CD1c-positive myeloid dendritic cell (primary cell): ENCODE measurements at regions not wholly inside any gene's neighbourhood (a gene's known extent, or its start where the extent isn't known, plus 50 kb on each side); places are given as distances from the start of the nearest gene placed in this dataset.
"Not testable (repeated sequence)": the region's sequence is repeated elsewhere in the genome, so short reads cannot be mapped to it uniquely, and the experiment has no call there.

Experiments used
- DNase-seq: peaks from one replicate; pipeline ENCODE4 v3.0.0-alpha.2; 2016; ENCODE audit errors: extremely low spot score

DNA sequence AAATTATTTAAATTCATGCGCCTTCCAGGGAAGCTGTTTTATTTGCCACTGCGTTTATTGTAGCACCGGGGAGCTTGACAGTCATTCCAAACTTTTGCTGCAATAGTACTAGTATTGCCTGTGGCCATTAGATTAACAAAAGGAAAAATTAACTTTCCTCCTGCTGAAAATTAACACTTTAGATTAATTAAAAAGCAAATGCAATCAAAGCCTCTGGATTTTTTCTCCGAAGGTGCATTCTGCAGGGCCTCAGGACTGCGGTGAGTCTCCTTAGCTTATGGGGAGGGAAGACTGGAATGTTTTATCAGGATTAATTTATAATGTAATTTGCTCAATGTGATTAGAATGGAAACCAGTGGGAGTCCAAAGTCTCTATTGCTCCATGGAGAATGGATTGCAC lies 456.4 kb upstream of the CFAP20DC start:
- DNase-seq, result no peak

DNA sequence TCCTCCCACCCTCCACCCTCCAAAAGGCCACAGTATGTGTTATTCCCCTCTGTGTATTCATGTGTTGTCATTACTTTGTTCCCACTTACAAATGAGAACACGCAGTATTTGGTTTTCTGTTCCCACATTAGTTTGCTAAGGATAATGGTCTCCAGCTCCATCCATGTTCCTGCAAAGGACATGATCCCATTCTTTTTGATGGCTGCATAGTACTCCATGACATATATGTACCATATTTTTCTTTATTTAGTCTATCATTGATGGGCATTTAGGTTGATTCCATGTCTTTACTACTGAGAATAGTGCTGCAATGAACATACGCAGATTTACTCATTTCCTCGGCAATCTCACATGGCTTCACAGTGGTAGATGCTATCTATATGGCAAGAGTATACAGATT lies 453.6 kb upstream of the CFAP20DC start:
- DNase-seq, result no peak

DNA sequence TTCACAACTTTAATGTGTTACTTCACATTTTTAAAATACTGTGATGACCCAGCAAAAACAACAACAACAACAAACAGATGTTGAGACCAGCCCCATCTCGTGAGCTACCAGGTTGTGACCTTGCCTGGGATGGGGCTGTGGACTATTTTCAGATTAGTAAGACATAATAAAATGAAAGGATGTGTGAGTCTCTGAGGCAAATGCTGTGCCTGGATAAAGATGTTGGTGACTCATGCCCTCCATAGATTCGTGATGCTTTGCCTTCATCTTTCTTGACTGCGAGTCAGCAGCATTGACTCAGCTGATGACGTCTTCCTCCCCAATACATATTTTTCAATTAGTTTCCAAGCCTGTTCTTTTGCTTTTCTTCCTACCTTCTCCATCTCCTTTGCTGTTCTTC lies 453.0 kb upstream of the CFAP20DC start:
- DNase-seq, result no peak

DNA sequence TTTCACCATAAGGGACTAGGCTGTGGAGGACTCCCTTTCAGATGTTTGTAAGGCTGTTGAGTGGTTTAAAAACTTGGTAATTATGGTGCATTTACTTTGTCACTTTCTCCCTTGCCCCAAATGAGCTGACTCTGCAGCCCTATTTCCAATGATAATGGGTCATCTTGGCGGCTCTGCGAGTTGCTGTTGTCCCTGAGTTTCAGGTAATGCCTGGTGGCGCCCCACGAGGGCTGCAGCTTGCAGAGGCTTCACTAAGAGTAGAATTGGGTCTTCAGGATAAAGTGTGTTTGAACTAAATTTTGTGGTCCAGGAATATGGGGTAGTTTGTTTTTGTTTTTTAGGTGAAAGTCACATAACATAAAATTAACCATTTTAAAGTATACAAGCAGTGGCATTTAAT lies 450.1 kb upstream of the CFAP20DC start:
- no peak for DNase-seq

DNA sequence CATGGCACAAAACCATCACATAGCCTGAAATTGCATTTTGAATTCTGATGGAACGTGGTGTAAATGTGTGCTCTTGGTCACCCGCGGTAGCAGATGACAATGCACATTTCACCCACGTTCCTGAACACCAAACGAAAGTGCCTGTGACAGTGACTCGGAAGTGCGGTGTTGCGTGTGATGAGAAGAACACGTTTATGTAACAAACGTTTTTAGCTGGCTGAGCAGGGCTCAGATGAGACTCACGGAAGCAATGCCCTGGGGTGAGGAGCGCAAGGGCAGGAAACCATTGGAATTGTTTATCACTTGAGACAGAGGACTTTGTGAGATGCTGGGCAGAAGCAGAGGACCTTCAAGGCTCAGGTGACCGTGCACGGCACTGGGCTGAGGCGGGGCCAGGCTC lies 449.2 kb upstream of the CFAP20DC start:
- DNase-seq, result no peak

DNA sequence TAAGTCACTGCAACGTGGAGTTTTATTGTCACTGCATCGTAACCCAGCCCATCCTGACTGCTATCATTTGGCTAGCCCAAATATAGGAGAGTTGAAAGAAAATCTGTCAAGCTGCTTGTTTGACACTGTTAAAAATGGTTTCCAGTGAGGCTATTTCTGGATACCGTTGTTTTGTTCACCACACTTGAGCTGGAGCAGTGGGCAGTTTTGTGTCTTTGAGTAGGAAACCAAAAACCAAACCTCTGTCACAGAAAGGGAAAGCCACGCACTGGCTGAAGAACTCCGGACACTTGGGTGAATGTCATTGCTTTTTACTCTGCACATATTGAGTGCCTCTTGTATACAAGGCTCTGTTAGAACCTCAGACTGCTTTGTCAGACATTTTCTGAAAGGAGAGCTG lies 446.4 kb upstream of the CFAP20DC start:
- DNase-seq, result no peak

DNA sequence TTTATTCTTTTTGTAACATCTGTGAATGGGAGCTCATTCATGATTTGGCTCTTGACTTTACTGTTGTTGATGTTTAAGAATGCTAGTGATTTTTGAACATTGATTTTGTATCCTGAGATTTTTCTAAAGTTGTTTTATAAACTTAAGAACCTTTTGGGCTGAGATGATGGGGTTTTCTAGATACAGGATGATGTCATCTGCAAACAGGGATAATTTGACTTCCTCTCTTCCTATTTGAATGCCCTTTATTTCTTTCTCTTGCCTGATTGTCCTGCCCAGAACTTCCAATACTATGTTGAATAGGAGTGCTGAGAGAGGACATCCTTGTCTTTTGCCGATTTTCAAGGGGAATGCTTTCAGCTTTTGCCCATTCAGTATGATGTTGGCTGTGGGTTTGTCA lies 445.1 kb upstream of the CFAP20DC start:
- not testable (repeated sequence) for DNase-seq

DNA sequence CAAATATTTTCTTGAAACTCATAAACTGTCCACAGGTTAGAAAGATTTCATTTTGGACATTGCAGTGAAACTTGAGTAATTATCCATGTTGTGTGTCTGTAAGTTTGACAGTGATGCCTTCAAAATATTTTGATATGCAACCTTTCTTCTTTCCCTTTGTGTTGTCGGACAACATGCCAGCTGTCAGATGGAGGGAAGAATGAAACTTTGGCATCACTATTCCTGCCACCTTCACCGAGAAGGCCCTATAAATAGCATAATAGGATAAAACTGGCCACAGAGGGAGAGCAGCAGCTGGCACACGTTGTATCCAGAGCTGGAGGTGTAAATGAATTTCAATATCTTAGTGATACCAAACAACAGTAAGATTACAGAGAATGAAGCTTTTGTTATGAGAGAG lies 436.7 kb upstream of the CFAP20DC start:
- no peak for DNase-seq

DNA sequence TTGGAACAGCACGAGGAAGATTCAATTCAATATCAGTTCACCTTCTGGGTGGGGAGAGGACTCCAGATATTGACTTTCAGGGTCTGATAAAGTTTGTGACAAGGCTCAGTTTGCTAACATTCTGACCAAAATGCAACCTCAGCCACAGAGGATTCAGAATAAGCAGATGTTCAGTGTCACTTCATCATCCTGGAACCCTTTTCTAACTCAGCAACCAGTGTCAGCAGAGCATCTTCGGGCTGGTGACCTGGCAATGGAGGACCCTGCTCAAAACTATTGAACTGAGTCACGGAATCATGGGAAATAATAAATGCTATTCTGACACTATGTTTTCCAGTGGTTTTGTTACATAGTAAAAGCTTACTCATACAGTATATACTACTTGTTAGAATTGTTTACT lies 433.4 kb upstream of the CFAP20DC start:
- DNase-seq, result no peak

DNA sequence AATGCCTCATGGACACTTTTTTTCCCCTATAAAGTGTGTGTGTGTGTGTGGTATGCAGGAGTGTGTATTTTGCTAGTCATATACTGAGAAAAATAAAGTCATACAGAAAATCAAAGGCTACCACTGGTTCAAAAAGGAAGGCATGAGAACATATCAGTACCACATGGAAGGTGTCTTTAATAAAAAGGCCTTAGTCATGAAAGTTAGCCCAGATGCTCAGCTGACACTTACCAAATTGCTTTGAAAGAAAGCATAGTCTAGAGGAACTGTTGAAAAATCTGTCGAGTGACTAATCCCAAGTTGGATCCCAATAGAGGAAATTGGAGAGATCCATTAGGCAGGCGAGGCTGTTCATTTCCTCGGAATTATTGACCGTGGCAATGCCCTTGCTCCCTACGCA lies 432.9 kb upstream of the CFAP20DC start:
- no peak for DNase-seq

DNA sequence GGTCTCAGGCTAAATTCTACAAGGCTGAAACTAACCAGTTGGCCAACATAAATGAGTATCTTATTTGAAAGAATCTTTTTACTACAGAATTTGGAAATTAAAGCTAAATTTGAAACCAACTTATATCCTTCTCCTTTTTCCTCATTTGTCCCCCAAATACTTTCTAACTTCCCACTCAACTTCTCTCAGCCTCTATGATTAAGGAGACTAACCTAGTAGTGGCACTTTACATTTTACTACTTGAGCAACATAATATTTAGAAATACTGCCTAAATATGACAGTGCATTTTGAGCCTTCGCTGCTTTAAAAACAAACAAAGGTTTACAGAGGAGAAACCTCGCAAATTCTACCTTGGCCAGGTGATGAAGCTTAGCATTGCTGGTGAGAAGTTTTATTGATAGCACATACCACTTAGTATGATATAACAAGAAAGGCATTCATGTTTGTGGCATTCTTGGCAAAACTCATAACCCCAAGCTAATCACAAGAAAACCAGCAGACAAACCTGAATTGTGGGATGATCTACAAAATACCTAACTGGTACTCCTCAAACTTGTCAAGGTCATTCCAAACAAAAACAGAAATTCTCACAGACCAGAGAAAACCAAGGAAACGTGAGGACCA lies 432.1 kb upstream of the CFAP20DC start:
- no peak for DNase-seq

DNA sequence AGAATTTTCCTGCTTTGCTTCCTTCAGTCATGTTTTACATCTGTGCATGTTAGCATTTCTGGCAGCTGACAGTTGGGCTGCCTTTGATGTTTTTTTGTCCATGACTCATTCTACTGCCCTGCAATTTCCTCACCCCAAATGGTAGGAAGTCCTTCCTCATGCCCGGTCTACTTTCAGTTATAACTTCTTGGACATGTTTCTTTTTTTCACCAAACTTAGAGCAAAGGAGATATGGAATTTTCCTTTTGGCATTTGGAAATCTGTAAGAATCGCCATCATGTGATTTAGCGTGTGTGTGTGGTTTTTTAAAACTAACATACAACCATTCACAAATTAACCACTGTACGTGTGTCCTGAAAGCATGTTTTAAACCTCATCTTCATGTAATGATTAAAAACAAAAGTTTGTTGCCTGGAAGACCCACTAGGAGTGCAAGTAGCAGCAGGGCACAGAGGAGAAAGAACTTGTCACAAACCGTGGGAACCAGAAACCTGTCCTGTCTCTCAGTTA lies 430.7 kb upstream of the CFAP20DC start:
- peak; percentile 18 for DNase-seq

DNA sequence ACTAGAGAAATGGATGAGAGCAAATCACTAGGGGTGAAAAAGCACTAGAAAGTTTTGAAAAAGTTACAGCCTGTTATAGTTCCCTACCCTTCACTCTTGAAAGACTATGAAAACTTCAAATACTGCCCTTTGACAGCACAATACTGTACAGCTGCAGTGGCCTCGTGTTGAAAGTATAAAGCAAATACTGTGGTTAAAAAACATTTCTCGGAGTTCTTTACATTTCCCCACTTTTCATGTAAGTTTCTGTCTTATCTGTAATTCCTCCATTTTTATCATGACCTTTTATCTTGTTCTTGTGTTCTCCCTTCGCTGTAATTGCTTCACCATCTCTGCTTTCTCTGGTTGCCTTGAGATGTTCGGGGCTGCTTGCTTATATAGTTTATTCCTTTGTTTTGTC lies 423.8 kb upstream of the CFAP20DC start:
- no peak for DNase-seq

DNA sequence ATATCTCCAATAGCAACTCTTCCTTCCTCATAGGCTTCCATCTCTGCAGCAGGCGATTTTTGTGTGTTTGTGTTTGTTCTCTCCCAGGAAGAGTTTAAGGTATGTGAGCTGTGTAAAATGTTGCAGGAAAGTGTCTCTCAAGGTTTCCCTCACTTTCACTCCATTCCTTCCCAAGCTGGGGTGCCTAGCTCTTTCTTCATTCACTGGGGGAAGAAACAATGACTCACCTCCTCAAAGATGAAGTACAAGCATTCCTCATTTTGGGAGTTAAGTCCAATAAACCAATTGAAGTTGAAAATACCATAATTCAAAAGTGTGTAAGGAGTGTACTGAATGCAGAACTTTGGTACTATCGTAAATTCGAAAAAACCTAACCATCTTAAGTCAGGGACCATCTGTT lies 422.7 kb upstream of the CFAP20DC start:
- no peak for DNase-seq

DNA sequence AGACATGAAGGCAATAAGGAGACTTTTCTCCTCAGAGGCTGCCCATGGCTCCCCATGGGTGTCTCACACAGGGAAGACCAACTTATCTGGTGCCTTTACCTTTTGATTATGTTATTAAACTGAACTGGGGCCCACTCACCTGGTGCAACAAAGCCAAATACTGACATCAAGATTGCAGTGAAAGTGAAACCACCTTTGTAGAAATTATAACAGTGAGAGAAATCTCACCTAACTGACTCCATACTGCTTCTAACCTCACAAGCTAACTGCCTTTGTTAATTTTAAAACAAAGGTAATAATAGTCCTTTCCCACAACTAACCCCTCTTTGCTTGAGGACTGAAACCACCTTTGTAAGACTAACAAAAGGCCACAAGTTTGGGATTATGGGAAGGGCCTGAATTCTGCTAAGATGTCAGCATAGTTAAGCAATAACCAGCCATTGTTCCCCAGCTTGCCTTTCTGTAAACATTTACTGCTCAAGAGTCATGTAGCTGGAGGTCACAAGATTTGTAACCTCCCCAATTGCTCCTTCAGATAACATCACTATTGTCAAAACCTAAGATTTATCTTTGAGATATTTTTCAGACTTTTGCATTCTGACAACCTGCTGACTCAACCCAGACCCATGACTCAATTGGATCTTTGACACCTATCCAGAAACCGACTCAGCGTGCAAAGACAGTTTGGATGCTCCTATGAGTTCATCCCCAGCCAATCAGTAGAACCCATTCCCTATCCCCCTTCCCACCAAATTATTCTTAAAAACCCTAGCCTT lies 420.3 kb upstream of the CFAP20DC start:
- DNase-seq, result no peak

DNA sequence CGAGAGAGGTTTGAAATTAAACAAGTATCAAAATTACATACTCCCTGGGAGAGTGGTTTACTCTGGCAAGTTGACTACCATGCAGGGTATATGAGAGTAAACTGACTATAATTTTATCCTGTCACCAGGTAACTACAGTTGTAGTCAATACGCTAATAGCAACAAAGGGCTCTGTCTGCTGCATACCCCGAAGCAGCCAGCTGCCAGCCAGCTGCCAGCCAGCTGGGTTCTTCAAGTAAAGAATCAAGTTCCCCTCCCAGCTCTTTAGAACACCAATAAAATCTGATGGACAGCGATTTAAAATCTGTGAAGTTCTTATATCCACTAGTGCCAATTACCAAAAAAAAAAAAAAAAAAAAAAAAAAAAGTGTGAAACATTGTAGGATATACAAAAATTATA lies 417.7 kb upstream of the CFAP20DC start:
- DNase-seq, result no peak

DNA sequence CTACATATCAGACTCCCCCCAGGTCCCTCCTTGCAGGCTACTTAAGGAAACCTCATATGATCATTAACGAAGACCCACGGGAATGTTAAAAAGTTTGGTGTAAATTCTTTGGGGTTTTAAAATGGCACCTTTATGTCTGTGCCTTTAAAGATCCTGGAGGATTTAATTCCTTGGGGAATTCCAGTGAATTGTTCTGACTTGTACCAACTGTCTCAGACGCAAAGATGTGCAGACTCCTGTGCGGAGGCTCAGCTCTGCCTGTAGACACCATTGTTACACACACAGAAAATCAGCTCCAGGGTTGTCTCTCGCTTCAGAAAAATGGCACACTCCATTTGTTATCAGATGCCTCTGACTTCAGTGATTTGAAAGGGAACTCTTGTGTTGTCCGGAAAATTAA lies 414.4 kb upstream of the CFAP20DC start:
- DNase-seq, result no peak

DNA sequence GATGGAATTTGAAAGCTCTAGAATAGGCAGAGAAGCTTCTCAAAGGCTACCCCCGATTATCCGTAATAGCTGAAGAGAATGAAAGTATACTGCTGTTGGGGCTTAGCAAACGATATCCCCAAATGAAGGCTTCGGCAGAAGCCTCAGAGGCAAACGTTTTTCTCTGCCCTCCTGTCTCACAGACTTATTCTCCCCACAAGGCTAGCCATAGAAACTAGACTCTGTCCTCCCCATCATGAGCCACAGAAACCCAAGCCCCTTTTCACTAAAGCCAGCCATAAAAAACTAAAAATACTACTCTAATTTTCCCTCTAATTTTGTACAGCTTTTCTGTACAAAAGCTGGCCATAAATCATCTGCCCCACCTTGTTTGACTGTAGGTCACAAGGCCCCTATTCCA lies 413.4 kb upstream of the CFAP20DC start:
- DNase-seq, result no peak

DNA sequence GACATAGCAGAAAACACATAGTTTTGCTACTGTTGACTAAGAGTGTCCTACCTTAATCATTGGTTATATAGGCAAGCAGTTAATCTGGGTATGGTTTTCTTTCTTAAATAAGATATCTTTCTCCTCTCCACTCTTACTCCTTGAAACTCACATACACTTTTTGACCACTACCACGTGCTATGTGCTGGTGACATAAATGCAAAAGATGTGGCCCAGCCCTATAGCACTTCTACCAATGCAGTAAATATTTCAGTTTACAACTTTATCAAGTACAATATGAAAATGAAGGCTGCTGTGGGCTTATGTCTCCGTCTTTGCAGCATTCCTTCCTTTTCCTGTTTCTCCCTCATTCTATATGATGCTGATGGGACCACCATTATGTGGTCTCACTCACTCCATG lies 410.2 kb upstream of the CFAP20DC start:
- no peak for DNase-seq

DNA sequence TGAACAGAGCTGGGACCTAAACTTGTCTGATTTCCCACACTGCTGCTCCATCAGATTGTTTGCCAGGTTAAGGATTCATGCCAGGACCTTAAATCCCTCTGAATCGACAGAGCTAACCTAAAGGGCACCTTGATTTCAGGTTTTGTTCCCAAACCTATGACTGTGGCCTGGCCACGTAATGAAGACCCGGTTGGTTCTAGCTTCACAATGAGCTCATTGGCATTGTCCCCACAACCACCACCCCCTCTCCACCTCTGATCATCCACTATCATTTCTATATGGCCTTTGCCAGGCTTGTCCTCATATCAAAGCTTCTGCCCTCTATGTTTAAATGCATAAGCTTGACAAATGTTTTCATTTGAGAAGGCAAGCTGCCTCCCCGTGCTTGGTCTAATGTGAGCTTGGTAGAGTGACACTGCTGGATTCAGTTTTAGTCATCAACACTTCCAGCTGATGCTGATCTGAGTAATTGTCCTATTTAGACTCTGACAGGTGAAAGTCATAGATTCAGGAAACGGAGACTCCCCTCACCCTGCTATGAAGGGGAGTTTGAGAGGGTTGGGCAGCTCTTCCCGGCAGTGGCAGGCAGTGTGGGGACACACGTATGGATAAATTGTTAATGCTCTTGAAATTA lies 407.1 kb upstream of the CFAP20DC start:
- no peak for DNase-seq

DNA sequence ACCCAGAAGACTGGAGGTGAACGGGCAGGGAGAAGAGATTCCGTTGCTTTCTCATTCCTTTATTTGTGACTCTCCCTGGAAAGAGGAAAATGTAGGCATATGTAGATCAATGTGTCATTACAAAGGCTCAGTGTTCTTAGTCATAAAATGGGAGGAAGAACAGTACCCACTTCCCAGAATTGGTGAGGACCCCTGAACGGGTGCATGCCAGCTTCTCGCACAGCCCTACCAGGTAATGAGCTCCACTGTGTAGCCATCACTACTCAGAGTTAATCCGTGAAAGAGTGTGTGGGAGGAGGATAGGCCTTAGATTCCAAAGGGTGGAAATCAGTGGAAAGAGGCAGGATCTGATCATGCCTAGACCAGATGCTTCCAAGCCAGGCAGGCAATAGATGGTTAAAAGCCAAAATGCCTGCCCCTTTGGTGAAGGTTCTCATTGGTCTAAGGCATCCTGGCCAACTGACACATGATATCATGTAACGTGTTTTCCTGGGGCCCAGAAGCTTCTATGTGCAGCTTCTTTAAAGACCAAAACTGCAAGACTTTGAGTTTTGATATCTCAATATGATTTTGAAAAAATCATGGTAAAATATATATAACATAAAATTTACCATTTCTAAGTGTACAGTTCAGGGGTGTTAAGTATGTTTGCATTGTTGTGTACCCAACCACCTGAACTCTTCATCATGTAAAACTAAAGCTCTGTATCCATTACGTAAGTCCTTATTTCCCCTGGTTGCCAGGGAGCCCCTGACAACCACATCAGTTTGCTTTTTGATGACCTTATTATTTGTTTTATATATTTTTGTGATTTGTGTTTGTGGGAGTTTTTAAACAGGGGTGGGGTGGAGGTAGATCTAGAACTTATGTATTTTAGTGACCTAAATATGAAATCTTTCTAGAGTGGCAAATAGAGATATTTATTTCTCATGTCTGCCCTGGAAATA lies 402.2 kb upstream of the CFAP20DC start:
- DNase-seq, result no peak
